ENCODE measurements at regions not wholly inside any gene's neighbourhood (a gene's known extent, or its start where the extent isn't known, plus 50 kb on each side); places are given as distances from the start of the nearest gene placed in this dataset.
"Not testable (repeated sequence)": the region's sequence is repeated elsewhere in the genome, so short reads cannot be mapped to it uniquely, and the experiment has no call there.

GRCh38 chr2:58466804-58467203 is 225.7 kb upstream of the FANCL start:
- TF ChIP-seq CTCF (IDR thresholded peaks at IDR 0.05; ENCODE audit: control insufficient read depth, extremely low read depth, insufficient read depth), result no peak
- DNase-seq (ENCODE audit: low read depth), result no peak
- H3K4me3 ChIP-seq (ENCODE audit: low read depth, low read length), result no peak overlapping the region

- DNase-seq (ENCODE audit: low read depth); H3K4me3 ChIP-seq (ENCODE audit: low read depth, low read length): not testable (repeated sequence)
Observed at GRCh38 chr2:58466021-58466420, 224.9 kb upstream of the FANCL start.

GRCh38 chr2:58460670-58461069 is 219.5 kb upstream of the FANCL start:
- no peak for TF ChIP-seq CTCF (IDR thresholded peaks at IDR 0.05; ENCODE audit: control insufficient read depth, extremely low read depth, insufficient read depth)
- no peak for DNase-seq (ENCODE audit: low read depth)

GRCh38 chr2:58449286-58450010 is 208.3 kb upstream of the FANCL start:
- H3K4me3 ChIP-seq (ENCODE audit: low read depth, low read length), result no peak overlapping the region
- TF ChIP-seq CTCF (IDR thresholded peaks at IDR 0.05; ENCODE audit: control insufficient read depth, extremely low read depth, insufficient read depth), result no peak
- DNase-seq (ENCODE audit: low read depth), result no peak

More at GRCh38 chr2:58460670-58461069, 219.5 kb upstream of the FANCL start:
- H3K4me3 ChIP-seq (ENCODE audit: low read depth, low read length), result no peak overlapping the region

GRCh38 chr2:58448845-58449244 is 207.7 kb upstream of the FANCL start:
- no peak for DNase-seq (ENCODE audit: low read depth)
- no peak overlapping the region for H3K4me3 ChIP-seq (ENCODE audit: low read depth, low read length)
- no peak for TF ChIP-seq CTCF (IDR thresholded peaks at IDR 0.05; ENCODE audit: control insufficient read depth, extremely low read depth, insufficient read depth)

- no peak overlapping the region for H3K4me3 ChIP-seq (ENCODE audit: low read depth, low read length)
- peak; percentile 7 for DNase-seq (ENCODE audit: low read depth)
- TF ChIP-seq CTCF (IDR thresholded peaks at IDR 0.05; ENCODE audit: control insufficient read depth, extremely low read depth, insufficient read depth), result peak; percentile 53
Observed at GRCh38 chr2:58448065-58448507, 207.0 kb upstream of the FANCL start.

- H3K4me3 ChIP-seq (ENCODE audit: low read depth, low read length), result no peak overlapping the region
- no peak for TF ChIP-seq CTCF (IDR thresholded peaks at IDR 0.05; ENCODE audit: control insufficient read depth, extremely low read depth, insufficient read depth)
- no peak for DNase-seq (ENCODE audit: low read depth)
Observed at GRCh38 chr2:58447586-58447985, 206.5 kb upstream of the FANCL start.
